ENCODE measurements at regions not wholly inside any gene's neighbourhood (a gene's known extent, or its start where the extent isn't known, plus 50 kb on each side); places are given as distances from the start of the nearest gene placed in this dataset.

GRCh38 chr3:34868935-34869334 lies 770.4 kb upstream of the ARPP21 start:
- H3K9me3 ChIP-seq (replicated peaks; ENCODE audit: control insufficient read depth, insufficient read depth, low read length) = no peaks in the 10 kb centered on the region
- ChIA-PET POLR2A (no interaction called here), CTCF (no interaction called here)
- DNase-seq (ENCODE audit: low read depth, low spot score) = no peak
- no peaks in the 10 kb centered on the region for H3K36me3 ChIP-seq (ENCODE audit: control insufficient read depth in 2 of 2, extremely low read depth in 1 of 2, insufficient read depth in 2 of 2, low read length in 2 of 2)
- no peaks in the 10 kb centered on the region for H3K4me1 ChIP-seq (ENCODE audit: control insufficient read depth, extremely low read depth, insufficient read depth, low read length)
- no peak for FAIRE-seq
- H3K9me1 ChIP-seq (replicated peaks; ENCODE audit: control insufficient read depth, extremely low read depth, insufficient read depth, low read length) = no peaks in the 10 kb centered on the region
- no peak overlapping the region for H3K4me2 ChIP-seq (ENCODE audit: insufficient read depth, low read length)
- intact Hi-C loops (cut with micrococcal nuclease) (no loop called here), dilution Hi-C loops (cut with MboI; ENCODE audit: extremely low pct_ligation_motif_present, low sequenced_read_pairs) (no loop called here)
- H4K20me1 ChIP-seq (replicated peaks; ENCODE audit: control insufficient read depth, extremely low read depth, insufficient read depth, low read length) = no peaks in the 10 kb centered on the region
- BruUV-seq (replicated peaks) = no TSS peak
- H3K27me3 ChIP-seq (ENCODE audit: control insufficient read depth in 2 of 2, insufficient read depth in 2 of 2, low read length in 2 of 2) = no peaks in the 10 kb centered on the region
- H3K79me2 ChIP-seq (ENCODE audit: control insufficient read depth, insufficient read depth, low read length) = no peaks in the 10 kb centered on the region
- no peak overlapping the region for H3K27ac ChIP-seq (ENCODE audit: insufficient read depth, low read depth, low read length)
- no peak overlapping the region for H2AFZ ChIP-seq (ENCODE audit: low read depth, low read length)
- no peak overlapping the region for H3K4me3 ChIP-seq (replicated peaks in 1 of 3; ENCODE audit: insufficient read depth in 1 of 3, low read depth in 1 of 3, low read length in 3 of 3)
- H3K9ac ChIP-seq (replicated peaks; ENCODE audit: extremely low read depth, insufficient read depth, low read length) = no peak overlapping the region
- TF ChIP-seq CTCF (IDR thresholded peaks at IDR 0.05; ENCODE audit: extremely low read depth in 1 of 2, insufficient read depth in 1 of 2, low read depth in 1 of 2, low read length in 2 of 2) (no peak), MYC (IDR thresholded peaks at IDR 0.05; ENCODE audit: low read depth, low read length) (no peak), POLR2A (IDR thresholded peaks at IDR 0.05; ENCODE audit: low read depth, low read length) (no peak)

- Histone ChIP-seq H3K36me3 (ENCODE audit: control insufficient read depth in 2 of 2, extremely low read depth in 1 of 2, insufficient read depth in 2 of 2, low read length in 2 of 2) (no peaks in the 10 kb centered on the region), H3K9me1 (replicated peaks; ENCODE audit: control insufficient read depth, extremely low read depth, insufficient read depth, low read length) (no peaks in the 10 kb centered on the region), H3K9ac (replicated peaks; ENCODE audit: extremely low read depth, insufficient read depth, low read length) (no peak overlapping the region), H3K27me3 (ENCODE audit: control insufficient read depth in 2 of 2, insufficient read depth in 2 of 2, low read length in 2 of 2) (no peaks in the 10 kb centered on the region), H3K4me2 (ENCODE audit: insufficient read depth, low read length) (no peak overlapping the region), H4K20me1 (replicated peaks; ENCODE audit: control insufficient read depth, extremely low read depth, insufficient read depth, low read length) (no peaks in the 10 kb centered on the region), H3K27ac (ENCODE audit: insufficient read depth, low read depth, low read length) (no peak overlapping the region), H3K4me1 (ENCODE audit: control insufficient read depth, extremely low read depth, insufficient read depth, low read length) (no peaks in the 10 kb centered on the region), H3K4me3 (replicated peaks in 1 of 3; ENCODE audit: insufficient read depth in 1 of 3, low read depth in 1 of 3, low read length in 3 of 3) (no peak overlapping the region), H3K9me3 (replicated peaks; ENCODE audit: control insufficient read depth, insufficient read depth, low read length) (no peaks in the 10 kb centered on the region), H3K79me2 (ENCODE audit: control insufficient read depth, insufficient read depth, low read length) (no peaks in the 10 kb centered on the region), H2AFZ (ENCODE audit: low read depth, low read length) (no peak overlapping the region)
- dilution Hi-C loops (cut with MboI; ENCODE audit: extremely low pct_ligation_motif_present, low sequenced_read_pairs) = no loop called here
- CTCF ChIA-PET = no interaction called here
- FAIRE-seq (no peak), DNase-seq (ENCODE audit: low read depth, low spot score) (no peak)
- BruUV-seq (replicated peaks) = no TSS peak
- intact Hi-C loops (cut with micrococcal nuclease) = no loop called here
- POLR2A ChIA-PET = no interaction called here
- TF ChIP-seq FOS (IDR thresholded peaks at IDR 0.05; ENCODE audit: borderline replicate concordance, insufficient read depth, low read length) (no peak), JUN (IDR thresholded peaks at IDR 0.05; ENCODE audit: borderline replicate concordance, insufficient read depth, insufficient read length, low read depth) (no peak), POLR2A (IDR thresholded peaks at IDR 0.05; ENCODE audit: low read depth, low read length) (no peak), CTCF (IDR thresholded peaks at IDR 0.05; ENCODE audit: extremely low read depth in 1 of 2, insufficient read depth in 1 of 2, low read depth in 1 of 2, low read length in 2 of 2) (no peak), MAX (IDR thresholded peaks at IDR 0.05; ENCODE audit: insufficient read depth, insufficient read length) (no peak), POLR2AphosphoS5 (IDR thresholded peaks at IDR 0.05; ENCODE audit: insufficient read depth, low read depth, low read length) (no peak), GATA2 (IDR thresholded peaks at IDR 0.05; ENCODE audit: insufficient read depth, insufficient read length, low read depth, low read length) (no peak), EZH2 (IDR thresholded peaks at IDR 0.05; ENCODE audit: borderline replicate concordance, low read depth, low read length, severe bottlenecking) (no peak), MYC (IDR thresholded peaks at IDR 0.05; ENCODE audit: low read depth, low read length) (no peak)
These were observed 769.6 kb upstream of the ARPP21 start for GRCh38 chr3:34869696-34870095.

Measured in endothelial cell of umbilical vein (primary cell).